HG03571 (cell line): ENCODE measurements at regions not wholly inside any gene's neighbourhood (a gene's known extent, or its start where the extent isn't known, plus 50 kb on each side); places are given as distances from the start of the nearest gene placed in this dataset.

Experiments
- ATAC-seq: cut with Tn5 transposase; IDR thresholded peaks from one replicate; pipeline ENCODE4 v1.9.1; 2021; ENCODE audit not compliant: unreplicated experiment

- ATAC-seq = no peak
These were observed 204.1 kb downstream of the BCOR start for GRCh38 chrX:39893417-39894338.

DNA sequence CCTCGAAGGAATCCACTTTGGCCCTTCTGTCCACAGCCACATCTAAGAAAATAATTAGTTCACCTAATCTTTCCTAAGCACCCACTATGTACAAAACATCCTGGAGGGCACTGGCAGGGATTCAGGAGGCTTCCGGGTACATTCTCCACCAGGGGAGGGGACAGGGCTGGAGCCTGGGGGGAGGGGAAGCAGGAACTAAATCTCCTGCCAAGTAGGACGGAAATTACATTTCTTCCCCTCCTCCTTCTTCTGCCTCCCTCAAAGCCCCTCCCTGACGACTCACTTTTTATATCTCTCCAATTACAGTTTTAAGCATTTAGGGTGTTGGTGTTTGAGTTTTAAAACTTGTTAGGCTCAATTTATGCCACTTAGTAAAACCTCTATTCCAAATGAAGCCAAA lies 203.1 kb downstream of the BCOR start:
- ATAC-seq = no peak

GRCh38 chrX:39895218-39896110 lies 202.3 kb downstream of the BCOR start:
- no peak for ATAC-seq

DNA sequence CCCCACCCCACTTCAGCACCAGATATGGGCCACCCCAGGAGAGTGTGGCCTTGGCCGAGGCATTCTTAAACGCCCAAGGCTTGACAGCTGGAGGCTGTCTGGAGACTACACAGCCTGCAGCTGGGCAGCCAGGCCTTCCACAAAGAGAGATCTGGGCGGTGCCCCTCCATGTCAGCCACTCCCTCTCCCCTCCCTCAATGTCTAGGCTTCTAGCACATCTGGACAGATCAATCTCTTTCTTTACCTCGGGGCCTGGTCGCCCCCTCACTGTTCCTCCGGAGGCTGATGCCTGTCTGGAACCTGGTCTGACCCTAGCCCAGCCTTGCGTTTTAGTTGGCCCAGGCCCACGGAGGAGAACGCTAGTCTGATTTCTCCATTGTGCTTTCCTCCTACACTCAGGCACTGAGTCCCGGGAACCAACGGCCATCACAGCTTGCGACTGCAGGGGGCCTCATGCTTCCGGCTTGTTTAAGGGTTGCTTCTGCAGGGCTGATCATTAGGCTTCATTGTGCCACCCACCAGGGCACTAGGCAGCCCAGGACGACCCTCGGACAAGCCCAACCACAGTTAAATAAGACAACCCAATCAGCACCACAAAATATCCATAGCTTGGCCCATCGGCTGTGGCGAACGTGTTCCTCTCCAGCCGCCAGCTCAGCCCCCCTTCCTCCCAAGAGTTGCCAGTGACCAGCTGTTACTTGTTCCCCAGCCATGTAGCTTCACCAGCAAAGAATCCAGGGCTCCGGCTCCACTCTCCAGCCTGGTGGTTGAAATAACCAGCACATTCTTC lies 200.6 kb downstream of the BCOR start:
- no peak for ATAC-seq

DNA sequence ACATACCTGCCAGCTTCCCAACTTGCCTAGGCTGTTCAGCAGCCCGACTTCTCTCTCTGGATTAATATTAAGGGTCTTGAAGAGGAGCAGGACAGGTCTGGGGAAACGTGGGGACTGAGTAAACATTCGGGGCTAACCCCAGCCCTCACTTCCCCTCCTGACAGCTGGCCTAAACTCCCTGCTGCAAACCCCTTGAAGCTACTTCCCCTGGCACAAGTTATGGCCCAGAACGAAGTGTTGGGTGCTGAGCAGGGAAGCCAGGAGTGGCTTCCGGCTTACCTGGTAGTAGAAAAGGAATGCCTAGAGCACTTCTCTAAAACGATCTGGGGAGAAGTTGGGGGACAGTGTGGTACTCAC lies 200.0 kb downstream of the BCOR start:
- no peak for ATAC-seq

DNA sequence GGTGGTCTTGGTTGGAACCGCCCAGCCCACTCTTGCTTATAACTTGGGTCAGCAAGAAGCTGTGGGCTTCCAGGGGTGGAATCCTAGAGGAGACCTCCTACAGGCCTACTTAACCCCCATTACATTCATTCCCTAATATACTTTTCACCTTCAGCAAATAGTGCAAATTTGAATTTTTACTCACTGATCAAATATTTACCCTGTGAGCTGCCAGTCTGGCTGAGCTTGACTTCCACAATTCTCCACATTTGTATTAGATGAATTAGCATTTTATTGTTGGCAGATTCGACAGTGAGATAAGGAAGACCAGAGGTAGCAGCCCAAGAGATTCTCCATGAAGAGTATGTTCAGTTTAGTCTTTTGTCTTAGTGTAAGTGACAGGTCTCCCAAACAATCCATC lies 199.6 kb downstream of the BCOR start:
- no peak for ATAC-seq

DNA sequence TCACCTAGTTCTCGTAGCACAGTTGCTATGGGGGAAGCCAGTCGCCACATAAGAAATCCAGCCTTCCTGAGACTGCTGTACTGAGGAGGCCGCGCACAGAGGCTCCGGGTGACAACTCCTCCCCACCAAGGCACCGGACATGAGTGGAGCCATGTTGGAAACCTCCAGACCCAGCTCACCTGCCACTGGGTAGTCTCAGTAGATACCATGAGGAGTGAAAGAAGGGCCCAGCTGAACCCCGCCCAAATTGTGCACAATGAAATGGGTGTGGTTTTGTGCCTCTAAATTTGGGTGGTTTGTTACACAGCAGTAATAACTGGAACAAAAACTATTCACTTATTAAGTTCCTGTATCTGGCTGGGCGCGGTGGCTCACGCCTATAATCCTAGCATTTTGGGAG lies 198.7 kb downstream of the BCOR start:
- no peak for ATAC-seq

DNA sequence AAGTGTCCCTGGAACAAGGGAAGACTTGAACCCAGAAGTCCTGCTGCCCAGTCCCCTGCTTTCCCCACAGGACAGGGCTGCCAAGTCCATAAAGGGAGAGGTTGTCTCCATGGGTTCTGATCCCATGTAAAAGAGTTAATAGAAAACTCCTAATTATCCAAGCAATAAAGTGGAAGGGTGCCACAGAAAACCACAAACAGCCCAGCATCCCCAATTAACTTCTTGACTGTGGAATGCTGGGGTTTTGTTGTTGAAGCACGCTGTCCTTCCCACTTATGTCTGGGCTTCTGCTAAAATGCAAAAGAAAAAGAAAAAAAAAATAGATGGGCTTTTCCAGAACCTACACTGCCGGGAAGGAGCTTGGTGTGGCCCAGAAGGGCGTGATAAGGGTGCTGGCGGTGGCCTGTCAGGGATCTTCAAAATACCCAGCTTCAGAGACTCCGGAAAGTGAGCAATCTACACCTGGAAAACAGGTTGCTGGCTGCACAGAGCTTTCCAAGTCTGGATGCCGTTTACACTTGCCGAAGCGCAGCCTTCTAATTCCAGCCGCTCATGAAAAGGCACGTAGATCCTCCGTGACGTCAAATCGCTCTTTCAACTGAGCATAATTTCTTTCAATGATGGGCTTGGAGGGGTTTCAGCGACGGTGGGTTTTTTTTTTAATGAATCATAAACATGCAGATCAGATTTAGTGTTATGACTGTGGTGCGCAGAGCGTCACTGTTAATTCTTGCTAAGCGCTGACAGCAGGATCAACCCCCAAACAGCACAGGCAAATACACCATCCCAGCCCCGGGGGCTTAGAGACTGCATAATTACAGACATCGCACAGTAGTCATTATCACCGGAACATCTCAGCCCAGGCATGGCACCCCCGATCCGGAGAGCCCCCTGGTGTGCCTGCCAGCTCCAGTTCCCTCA lies 197.6 kb downstream of the BCOR start:
- no peak for ATAC-seq

DNA sequence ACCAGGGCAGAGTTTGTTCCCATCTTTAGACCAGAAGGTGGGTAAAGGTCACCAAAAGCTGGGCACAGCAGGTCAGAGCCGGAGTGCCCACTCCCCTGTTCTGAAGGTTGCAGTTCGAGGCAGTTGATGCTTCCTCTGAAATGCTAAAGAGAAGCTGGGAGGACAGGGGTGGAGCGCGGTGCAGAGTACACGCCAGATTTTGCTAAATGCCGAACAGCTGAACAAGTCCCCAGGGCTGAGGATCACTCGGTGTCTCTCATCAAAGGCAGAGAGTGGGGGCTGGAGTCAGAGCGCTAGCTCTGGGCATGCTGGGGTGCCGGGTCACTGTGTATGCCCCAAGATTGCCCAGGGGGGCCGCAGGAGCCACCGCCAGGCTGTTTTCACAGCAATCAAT lies 197.0 kb downstream of the BCOR start:
- no peak for ATAC-seq

- ATAC-seq = no peak
These were observed 194.4 kb downstream of the BCOR start for GRCh38 chrX:39903343-39903742.

DNA sequence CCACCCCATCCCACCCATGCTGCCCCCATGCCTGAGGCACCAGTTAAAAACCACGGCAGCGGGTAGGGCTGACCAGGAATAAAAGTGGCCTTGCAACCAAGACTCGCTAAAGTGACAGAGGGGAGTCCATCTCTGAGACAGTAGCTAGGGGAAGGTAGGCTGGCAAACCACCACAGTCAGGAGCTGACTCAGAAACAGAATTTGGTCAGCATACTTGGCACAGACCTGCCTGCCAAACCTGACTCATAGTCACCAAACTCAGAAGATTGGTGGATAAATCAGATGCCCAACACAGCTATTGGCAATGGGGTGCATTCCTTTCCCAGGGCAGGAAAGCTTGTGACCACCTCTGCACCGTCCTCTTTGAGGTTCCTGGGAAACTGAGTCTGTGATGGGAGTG lies 193.8 kb downstream of the BCOR start:
- ATAC-seq = no peak

GRCh38 chrX:39904816-39905537 lies 192.8 kb downstream of the BCOR start:
- no peak for ATAC-seq

GRCh38 chrX:39905538-39905891 lies 192.2 kb downstream of the BCOR start:
- no peak for ATAC-seq

DNA sequence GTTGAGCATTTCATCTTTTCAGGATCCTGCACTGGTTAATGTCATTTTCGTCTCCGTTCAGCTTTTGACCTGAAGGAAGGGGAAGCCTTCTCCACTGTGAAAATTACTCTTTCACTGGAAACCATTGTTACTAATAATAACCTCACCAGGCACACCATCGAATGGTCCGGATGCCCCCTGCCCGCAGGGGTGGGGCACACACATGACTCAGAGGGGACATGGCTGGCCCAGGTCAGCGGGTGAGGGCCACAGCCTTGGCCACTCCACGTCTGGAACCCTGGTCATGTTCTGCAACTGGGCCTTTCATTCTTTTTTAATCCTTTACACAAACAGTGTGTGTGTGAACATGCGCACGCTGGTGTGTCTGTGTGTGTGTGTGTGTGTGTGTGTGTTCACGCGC lies 191.8 kb downstream of the BCOR start:
- ATAC-seq = no peak

DNA sequence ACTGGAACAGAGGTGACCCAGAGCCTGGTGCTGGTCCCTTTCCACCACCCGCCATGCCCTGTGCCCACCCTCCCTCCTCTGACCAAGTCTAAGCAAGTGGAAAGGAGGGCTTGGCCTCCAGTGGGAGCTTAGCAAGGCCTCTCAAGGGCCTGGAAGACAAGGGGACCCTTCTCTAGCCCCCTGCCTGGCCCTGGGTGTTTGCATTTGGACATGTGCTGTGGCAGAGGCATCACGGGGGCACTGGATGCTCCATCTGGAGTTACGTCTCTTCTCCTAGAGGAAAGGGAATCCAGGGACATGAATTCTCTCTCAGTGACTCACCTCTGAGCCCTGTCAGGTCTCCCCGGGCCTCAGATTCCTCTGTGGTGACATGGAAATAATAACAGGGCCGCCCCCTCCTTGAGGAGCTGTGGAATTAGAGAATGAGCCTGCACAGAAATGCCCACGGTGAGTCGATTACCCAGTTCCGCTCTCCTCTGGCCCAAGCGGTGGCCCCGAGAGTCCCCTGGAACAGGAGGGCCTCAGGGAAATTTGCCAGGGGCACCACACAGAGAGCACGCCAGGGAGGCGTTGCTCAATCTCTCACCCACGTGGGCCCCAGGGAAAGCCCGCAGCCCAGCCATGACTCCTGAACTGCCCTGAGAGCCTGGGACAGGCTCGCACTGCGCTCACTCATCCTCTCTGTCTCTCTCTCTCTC lies 189.6 kb downstream of the BCOR start:
- no peak for ATAC-seq

GRCh38 chrX:39909996-39910395 lies 187.8 kb downstream of the BCOR start:
- no peak for ATAC-seq

DNA sequence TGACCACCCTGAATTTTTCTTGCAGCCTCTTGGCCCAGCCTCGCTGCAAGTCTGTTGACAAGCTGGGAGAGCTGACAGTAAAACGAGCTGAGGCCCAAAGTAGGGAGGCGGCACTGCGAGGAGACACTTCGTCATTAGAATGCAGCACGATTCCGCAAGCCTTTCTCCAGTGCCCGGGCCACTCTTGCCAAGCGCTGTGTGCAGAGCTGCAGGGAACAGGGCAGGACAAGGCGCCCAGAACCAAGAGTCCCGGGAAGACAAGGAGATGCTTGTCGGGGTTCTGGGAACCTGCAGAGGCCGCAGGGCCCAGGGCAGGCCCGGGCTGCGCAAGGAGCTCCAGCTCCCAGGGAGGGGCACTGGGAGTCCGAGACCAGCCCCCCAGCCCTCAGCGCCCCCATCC lies 187.1 kb downstream of the BCOR start:
- no peak for ATAC-seq

- no peak for ATAC-seq
These were observed 186.4 kb downstream of the BCOR start for GRCh38 chrX:39911278-39911897.

DNA sequence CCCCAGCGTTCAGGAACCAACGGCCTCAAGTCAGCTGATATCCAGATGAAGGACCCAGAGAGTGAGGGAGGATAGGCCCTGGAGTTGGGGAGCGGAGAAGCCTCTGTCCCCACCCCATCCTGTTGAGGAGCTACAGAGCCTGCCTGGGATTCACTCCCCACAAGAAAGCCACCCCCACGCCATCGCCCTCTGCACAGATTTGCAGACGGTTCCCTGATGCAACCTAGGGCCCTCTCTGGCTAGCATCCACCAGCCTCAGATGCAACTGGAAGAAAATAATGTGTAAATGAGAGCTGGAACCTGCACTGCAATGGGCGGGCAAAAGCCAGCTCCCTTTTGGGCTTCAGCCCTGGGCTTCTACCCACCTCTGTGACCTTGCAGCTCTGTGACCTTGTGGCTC lies 185.6 kb downstream of the BCOR start:
- no peak for ATAC-seq
